Left lung (tissue), 4 donors: ENCODE measurements at regions not wholly inside any gene's neighbourhood (a gene's known extent, or its start where the extent isn't known, plus 50 kb on each side); places are given as distances from the start of the nearest gene placed in this dataset.

Experiments
- ATAC-seq: fragments of 200-7000 bp; cut with Tn5 transposase; one replicate; pipeline ENCODE4 v1.9.1; 2020; ENCODE audit warnings: moderate library complexity
- DNase-seq, 4 donors: peaks; one replicate each; pipeline ENCODE4 v3.0.0-alpha.2; 2013 to 2020
- H3K27ac ChIP-seq, 2 donors: fragments of 200-600 bp; sonication (generic) in 1 of 2; one replicate each; pipeline versions ENCODE4 v1.5.0 to v1.8.0; 2020 to 2021
- H3K27me3 ChIP-seq, 2 donors: fragments of 200-600 bp; sonication (generic) in 1 of 2; one replicate each; pipeline versions ENCODE4 v1.5.0 to v1.8.0; 2020 to 2021
- H3K36me3 ChIP-seq, 2 donors: fragments of 200-600 bp; sonication (generic) in 1 of 2; one replicate each; pipeline versions ENCODE4 v1.5.0 to v1.8.0; 2020 to 2021
- H3K4me1 ChIP-seq, 2 donors: fragments of 200-600 bp; one replicate each; pipeline ENCODE4 v1.8.0; 2021
- H3K4me3 ChIP-seq, 2 donors: fragments of 200-600 bp; sonication (generic) in 1 of 2; one replicate each; pipeline versions ENCODE4 v1.5.0 to v1.8.0; 2020 to 2021; ENCODE audit warnings: mild to moderate bottlenecking in 1 of 2
- H3K9me3 ChIP-seq, 2 donors: fragments of 200-600 bp; sonication (generic) in 1 of 2; one replicate each; pipeline versions ENCODE4 v1.5.0 to v1.8.0; 2020 to 2021
- intact Hi-C, 2 donors: fragments of 100-400 bp; cut with DNase I; formaldehyde crosslinking; loops; one replicate each; pipeline versions ENCODE4 v1.11.2 to v1.14.2; 2022
- TF ChIP-seq, protein P1 (sequence below), 2 donors: fragments of 200-600 bp; sonication (generic) in 1 of 2; IDR thresholded peaks; one replicate each; pipeline versions ENCODE4 v1.5.0 to v1.8.0; 2021; ENCODE audit warnings: antibody characterized with exemption in 2 of 2
- donor health status: DM: no; HTN: yes; CAD: no.
- donor health status: DM: no; HTN: no; CAD: no.

DNA sequence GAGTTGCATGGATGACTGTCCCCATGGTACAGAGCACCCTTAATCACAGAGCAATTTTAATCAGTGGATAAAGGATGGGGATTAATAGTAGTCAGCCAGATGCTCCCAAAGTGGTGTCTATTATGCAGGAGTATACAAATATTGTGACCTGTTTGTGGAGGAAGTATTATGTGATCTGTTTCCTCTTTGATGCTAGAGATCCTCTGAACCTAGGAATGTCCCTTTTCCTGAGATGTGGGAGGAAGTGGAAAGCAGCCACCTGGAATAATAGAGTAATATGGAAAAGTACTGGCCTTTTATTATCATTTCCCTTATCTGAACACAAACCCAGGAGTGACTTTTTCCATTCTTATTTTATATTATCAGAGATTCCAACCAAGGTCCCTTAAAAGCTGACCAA is 94.2 kb upstream of the EFEMP1 start:
- TF ChIP-seq, protein P1, sequence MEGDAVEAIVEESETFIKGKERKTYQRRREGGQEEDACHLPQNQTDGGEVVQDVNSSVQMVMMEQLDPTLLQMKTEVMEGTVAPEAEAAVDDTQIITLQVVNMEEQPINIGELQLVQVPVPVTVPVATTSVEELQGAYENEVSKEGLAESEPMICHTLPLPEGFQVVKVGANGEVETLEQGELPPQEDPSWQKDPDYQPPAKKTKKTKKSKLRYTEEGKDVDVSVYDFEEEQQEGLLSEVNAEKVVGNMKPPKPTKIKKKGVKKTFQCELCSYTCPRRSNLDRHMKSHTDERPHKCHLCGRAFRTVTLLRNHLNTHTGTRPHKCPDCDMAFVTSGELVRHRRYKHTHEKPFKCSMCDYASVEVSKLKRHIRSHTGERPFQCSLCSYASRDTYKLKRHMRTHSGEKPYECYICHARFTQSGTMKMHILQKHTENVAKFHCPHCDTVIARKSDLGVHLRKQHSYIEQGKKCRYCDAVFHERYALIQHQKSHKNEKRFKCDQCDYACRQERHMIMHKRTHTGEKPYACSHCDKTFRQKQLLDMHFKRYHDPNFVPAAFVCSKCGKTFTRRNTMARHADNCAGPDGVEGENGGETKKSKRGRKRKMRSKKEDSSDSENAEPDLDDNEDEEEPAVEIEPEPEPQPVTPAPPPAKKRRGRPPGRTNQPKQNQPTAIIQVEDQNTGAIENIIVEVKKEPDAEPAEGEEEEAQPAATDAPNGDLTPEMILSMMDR (IDR thresholded peaks at IDR 0.05), result no peak
- ATAC-seq, result no peak
- Histone ChIP-seq H3K27me3 (no peaks in the 10 kb centered on the region), H3K4me1 (no peaks in the 10 kb centered on the region), H3K27ac (no peak overlapping the region), H3K4me3 (no peak overlapping the region), H3K9me3 (no peaks in the 10 kb centered on the region), H3K36me3 (no peaks in the 10 kb centered on the region)
- no peak for DNase-seq
- intact Hi-C loops, result no loop called here

DNA sequence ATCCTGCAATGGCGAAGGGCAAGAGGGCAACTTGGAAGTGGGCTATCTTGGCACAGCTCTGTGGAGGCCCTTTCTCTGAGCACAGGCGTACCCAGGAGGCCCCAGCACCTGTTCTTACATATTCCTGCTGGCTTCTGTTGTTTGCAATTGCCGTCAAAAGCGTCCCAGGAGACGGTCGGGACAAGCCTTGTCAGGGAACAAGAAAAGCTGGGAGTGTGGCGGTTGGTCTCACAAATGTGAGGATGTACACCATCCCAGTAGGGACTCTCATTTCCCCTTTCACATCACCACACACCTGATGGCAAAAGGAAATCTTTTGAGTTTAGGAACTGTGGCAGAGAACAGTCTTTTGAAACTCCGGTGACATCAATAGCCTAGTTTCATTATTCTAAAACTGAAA is 94.7 kb upstream of the EFEMP1 start:
- no peak for ATAC-seq
- intact Hi-C loops, result no loop called here
- Histone ChIP-seq H3K36me3 (no peaks in the 10 kb centered on the region), H3K27me3 (no peaks in the 10 kb centered on the region), H3K27ac (no peak overlapping the region), H3K4me1 (no peaks in the 10 kb centered on the region), H3K4me3 (no peak overlapping the region), H3K9me3 (no peaks in the 10 kb centered on the region)
- TF ChIP-seq, protein P1 (IDR thresholded peaks at IDR 0.05), result no peak
- DNase-seq, result no peak

DNA sequence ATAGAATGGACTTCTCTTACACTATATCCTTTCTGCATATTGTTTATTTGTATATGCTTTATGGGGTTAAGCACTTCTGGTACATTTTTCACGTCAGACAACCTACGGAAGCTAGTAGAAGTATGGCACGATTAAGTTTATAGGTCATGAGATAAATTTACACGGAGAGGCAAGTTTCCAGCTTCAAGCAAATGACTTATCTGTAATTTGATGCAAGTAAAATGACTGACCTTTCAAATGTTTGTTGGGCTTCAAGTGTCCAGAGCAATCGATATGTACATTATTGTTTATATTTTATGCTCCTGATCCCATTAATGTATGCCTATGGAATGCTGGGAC is 97.5 kb upstream of the EFEMP1 start:
- H3K36me3 ChIP-seq, result no peaks in the 10 kb centered on the region
- no peak overlapping the region for H3K4me3 ChIP-seq
- no peak for ATAC-seq
- no peak overlapping the region for H3K27ac ChIP-seq
- no peaks in the 10 kb centered on the region for H3K27me3 ChIP-seq
- H3K9me3 ChIP-seq, result no peaks in the 10 kb centered on the region
- intact Hi-C loops, result no loop called here
- TF ChIP-seq, protein P1 (IDR thresholded peaks at IDR 0.05), result no peak
- H3K4me1 ChIP-seq, result no peaks in the 10 kb centered on the region
- no peak for DNase-seq

DNA sequence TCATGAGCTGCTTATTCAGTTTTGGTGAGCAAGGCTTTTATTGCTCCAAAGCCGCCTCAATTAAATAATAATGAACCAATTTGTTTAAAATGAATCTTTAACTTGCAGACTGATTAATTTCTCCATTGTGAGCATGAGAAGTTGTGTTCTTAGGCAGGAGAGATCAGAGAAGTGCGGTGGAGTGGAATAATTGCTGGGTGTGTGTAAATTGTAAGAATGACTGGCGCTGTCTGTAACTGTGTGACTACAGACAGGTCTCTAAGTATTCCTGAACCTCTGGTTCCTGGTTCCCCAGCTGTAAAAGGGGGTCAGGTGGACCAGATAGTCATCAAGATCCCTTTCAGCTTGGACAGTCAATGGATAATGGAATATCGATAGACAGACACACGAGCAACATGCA is 98.0 kb upstream of the EFEMP1 start:
- peak; percentile 22 for ATAC-seq
- Histone ChIP-seq H3K9me3 (no peaks in the 10 kb centered on the region), H3K27me3 (no peaks in the 10 kb centered on the region), H3K4me1 (no peaks in the 10 kb centered on the region), H3K27ac (no peak overlapping the region), H3K36me3 (no peaks in the 10 kb centered on the region), H3K4me3 (no peak overlapping the region)
- intact Hi-C loops, result no loop called here
- no peak for DNase-seq
- TF ChIP-seq, protein P1 (IDR thresholded peaks at IDR 0.05), result no peak

DNA sequence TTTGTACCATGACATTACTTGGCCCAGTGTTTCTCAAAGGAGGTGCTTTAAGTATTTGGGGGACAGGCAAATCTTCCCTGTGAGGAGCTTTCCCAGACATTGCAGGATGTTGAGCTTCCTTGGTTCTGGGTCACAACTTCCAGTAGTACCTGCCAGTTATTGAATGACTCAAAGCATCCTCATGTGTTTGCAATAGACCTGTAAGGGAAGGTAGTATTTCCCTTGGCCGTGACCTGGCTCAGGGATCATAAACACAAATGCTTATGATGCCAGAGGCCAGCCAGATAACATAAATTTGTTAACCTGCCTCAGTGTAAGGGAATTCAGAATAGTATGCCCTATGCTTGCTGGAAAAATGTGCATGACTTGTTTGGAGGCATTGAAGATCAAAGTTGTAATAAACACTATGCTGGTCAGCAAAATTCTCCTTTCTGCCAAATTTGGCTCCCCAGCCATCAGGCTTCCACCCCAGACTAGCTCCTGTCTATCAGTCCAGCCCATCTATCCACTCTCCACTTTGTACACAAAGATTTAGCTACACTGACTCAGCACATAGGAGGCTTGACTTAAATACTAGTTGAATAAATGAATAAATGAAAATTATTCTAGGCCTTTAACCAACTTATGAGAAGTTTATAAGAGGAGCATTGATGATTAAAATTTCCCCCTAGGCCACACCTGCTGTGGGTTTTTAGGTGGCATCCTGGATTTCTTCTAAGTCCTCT is 102.0 kb upstream of the EFEMP1 start:
- H3K4me3 ChIP-seq, result no peak overlapping the region

More for the DNA sequence above, 102.0 kb upstream of the EFEMP1 start:
- H3K4me1 ChIP-seq, result no peaks in the 10 kb centered on the region
- DNase-seq, result no peak
- intact Hi-C loops, result no loop called here
- no peak for ATAC-seq
- no peaks in the 10 kb centered on the region for H3K27me3 ChIP-seq
- no peaks in the 10 kb centered on the region for H3K36me3 ChIP-seq
- H3K9me3 ChIP-seq, result no peaks in the 10 kb centered on the region
- TF ChIP-seq, protein P1 (IDR thresholded peaks at IDR 0.05), result no peak
- no peak overlapping the region for H3K27ac ChIP-seq
